Endodermal cell (in vitro differentiated cells): ENCODE measurements at regions not wholly inside any gene's neighbourhood (a gene's known extent, or its start where the extent isn't known, plus 50 kb on each side); places are given as distances from the start of the nearest gene placed in this dataset.
A peak's percentile ranks its signal among the peaks of the same experiment; 100 is the strongest.
"Not testable (repeated sequence)": the region's sequence is repeated elsewhere in the genome, so short reads cannot be mapped to it uniquely, and the experiment has no call there.

Source experiments
- DNase-seq: peaks from one replicate; pipeline ENCODE4 v3.0.0-alpha.2; 2017
- H3K27ac ChIP-seq: 2 replicates; pipeline ENCODE4 v1.5.1; 2013; ENCODE audit warnings: mild to moderate bottlenecking, low read depth, low read length, moderate library complexity
- H3K27me3 ChIP-seq: 2 replicates; pipeline ENCODE4 v1.6.1; 2013; ENCODE audit warnings: mild to moderate bottlenecking, low read length, moderate library complexity; ENCODE audit not compliant: insufficient read depth, control insufficient read depth, poor library complexity, severe bottlenecking
- H3K36me3 ChIP-seq: 2 replicates; pipeline ENCODE4 v1.7.0; 2013; ENCODE audit warnings: mild to moderate bottlenecking, low read length, moderate library complexity; ENCODE audit not compliant: control insufficient read depth, insufficient read depth
- H3K4me1 ChIP-seq: one replicate; pipeline ENCODE4 v1.7.0; 2013; ENCODE audit warnings: low read length; ENCODE audit not compliant: control insufficient read depth, insufficient read depth
- H3K4me3 ChIP-seq: 2 replicates; pipeline ENCODE4 v1.5.1; 2013; ENCODE audit warnings: mild to moderate bottlenecking, low read length, moderate library complexity
- H3K9ac ChIP-seq: 2 replicates; pipeline ENCODE4 v1.6.1; 2013; ENCODE audit warnings: mild to moderate bottlenecking, low read length, moderate library complexity; ENCODE audit not compliant: poor library complexity, severe bottlenecking; ENCODE audit errors: extremely low read depth
- H3K9me3 ChIP-seq: 2 replicates; pipeline ENCODE4 v1.6.1; 2013; ENCODE audit warnings: mild to moderate bottlenecking, low read length, moderate library complexity; ENCODE audit not compliant: control insufficient read depth
- H3K27ac Mint-ChIP-seq: 2 replicates; pipeline ENCODE4 v1.8.0; 2020; ENCODE audit warnings: mixed read lengths
- H3K27me3 Mint-ChIP-seq: 2 replicates; pipeline ENCODE4 v1.8.0; 2021; ENCODE audit warnings: mild to moderate bottlenecking, mixed read lengths; ENCODE audit not compliant: insufficient read depth
- H3K36me3 Mint-ChIP-seq: 2 replicates; pipeline ENCODE4 v1.8.0; 2020; ENCODE audit warnings: low read depth, mixed read lengths
- H3K4me1 Mint-ChIP-seq: 2 replicates; pipeline ENCODE4 v1.8.0; 2020; ENCODE audit warnings: mixed read lengths
- H3K4me3 Mint-ChIP-seq: 2 replicates; pipeline ENCODE4 v1.8.0; 2020; ENCODE audit warnings: mild to moderate bottlenecking, moderate library complexity, mixed read lengths
- H3K9me3 Mint-ChIP-seq: 2 replicates; pipeline ENCODE4 v1.8.0; 2020; ENCODE audit warnings: mild to moderate bottlenecking, mixed read lengths
- CTCF ChIP-seq: fragments of 200-600 bp; sonication (generic); conservative IDR thresholded peaks from 2 replicates; pipeline ENCODE4 v1.5.0; 2021; ENCODE audit warnings: antibody characterized with exemption, mild to moderate bottlenecking
- WGBS, 2 experiments: methylation state at CpG; one replicate each; pipeline versions ENCODE4 v1.1.5 to v1.1.7; 2013; ENCODE audit warnings: missing lambda C conversion rate in 2 of 2, mixed read lengths in 1 of 2; ENCODE audit not compliant: insufficient coverage in 1 of 2, insufficient read length in 1 of 2; 5-methylcytosine and 5-hydroxymethylcytosine counted together

- DNase-seq = no peak
- no peaks in the 10 kb centered on the region for H3K27me3 ChIP-seq
- Mint-ChIP-seq H3K9me3 (no peaks in the 10 kb centered on the region), H3K36me3 (no peaks in the 10 kb centered on the region), H3K27ac (peak overlapping the region; percentile 95), H3K27me3 (no peaks in the 10 kb centered on the region), H3K4me3 (peak overlapping the region; percentile 45), H3K4me1 (peaks cover 45% of the 10 kb centered on the region)
- WGBS, 2 experiments = 81 to 88% methylated on average over 4 to 9 of the region's 9 CpGs
- TF ChIP-seq CTCF = no peak
- peak overlapping the region; percentile 66 for H3K9ac ChIP-seq
- peaks cover 24% of the 10 kb centered on the region for H3K9me3 ChIP-seq
- H3K4me3 ChIP-seq = no peak overlapping the region
- peaks cover 16% of the 10 kb centered on the region for H3K4me1 ChIP-seq
- no peaks in the 10 kb centered on the region for H3K36me3 ChIP-seq
- H3K27ac ChIP-seq = peak overlapping the region; percentile 63
Observed at GRCh38 chr19:20276011-20276731, 109.2 kb downstream of the ZNF486 start.

- H3K9me3 Mint-ChIP-seq = no peaks in the 10 kb centered on the region
- peaks cover 16% of the 10 kb centered on the region for H3K4me1 ChIP-seq
- H3K27me3 ChIP-seq = no peaks in the 10 kb centered on the region
- no peak overlapping the region for H3K9ac ChIP-seq
- peaks cover 7% of the 10 kb centered on the region for H3K9me3 ChIP-seq
- H3K27me3 Mint-ChIP-seq = no peaks in the 10 kb centered on the region
- H3K4me3 ChIP-seq = no peak overlapping the region
- WGBS, 2 experiments = 48 to 100% methylated on average over 1 to 4 of the region's 4 CpGs
- H3K36me3 Mint-ChIP-seq = no peaks in the 10 kb centered on the region
- no peak overlapping the region for H3K27ac Mint-ChIP-seq
- no peaks in the 10 kb centered on the region for H3K36me3 ChIP-seq
- no peak for DNase-seq
- TF ChIP-seq CTCF = no peak
- no peak overlapping the region for H3K27ac ChIP-seq
- no peak overlapping the region for H3K4me3 Mint-ChIP-seq
- peaks cover 41% of the 10 kb centered on the region for H3K4me1 Mint-ChIP-seq
Observed at GRCh38 chr19:20273951-20274570, 107.0 kb downstream of the ZNF486 start.

GRCh38 chr19:20273376-20273775, 106.4 kb downstream of the ZNF486 start:
- H3K4me3 ChIP-seq = no peak overlapping the region

GRCh38 chr19:20272627-20273010, 105.6 kb downstream of the ZNF486 start:
- DNase-seq, H3K4me3 ChIP-seq, H3K9ac ChIP-seq, H3K36me3 ChIP-seq, H3K27me3 ChIP-seq, H3K4me1 ChIP-seq, H3K9me3 Mint-ChIP-seq, H3K27me3 Mint-ChIP-seq, H3K27ac Mint-ChIP-seq, H3K36me3 Mint-ChIP-seq, H3K9me3 ChIP-seq, H3K27ac ChIP-seq, H3K4me3 Mint-ChIP-seq: not testable (repeated sequence)
- peaks cover 31% of the 10 kb centered on the region for H3K4me1 Mint-ChIP-seq
- WGBS, 2 experiments = 93 to 95% methylated on average over 8 of the region's 8 CpGs

More at GRCh38 chr19:20273376-20273775, 106.4 kb downstream of the ZNF486 start:
- Mint-ChIP-seq H3K27me3 (no peaks in the 10 kb centered on the region), H3K36me3 (no peaks in the 10 kb centered on the region), H3K27ac (no peak overlapping the region), H3K9me3 (no peaks in the 10 kb centered on the region), H3K4me1 (peaks cover 36% of the 10 kb centered on the region), H3K4me3 (no peak overlapping the region)
- WGBS, 2 experiments = 94 to 97% methylated on average over 3 of the region's 3 CpGs
- no peak for TF ChIP-seq CTCF
- Histone ChIP-seq H3K27me3 (no peaks in the 10 kb centered on the region), H3K36me3 (no peaks in the 10 kb centered on the region), H3K9me3 (peaks cover 5% of the 10 kb centered on the region), H3K9ac (no peak overlapping the region), H3K27ac (no peak overlapping the region), H3K4me1 (peaks cover 15% of the 10 kb centered on the region)
- no peak for DNase-seq

- not testable (repeated sequence) for H3K27ac ChIP-seq, H3K4me3 ChIP-seq, DNase-seq, H3K27me3 Mint-ChIP-seq, H3K27ac Mint-ChIP-seq, H3K4me1 ChIP-seq, H3K9ac ChIP-seq, H3K9me3 Mint-ChIP-seq, H3K36me3 Mint-ChIP-seq, H3K27me3 ChIP-seq, H3K4me3 Mint-ChIP-seq, H3K36me3 ChIP-seq, H3K9me3 ChIP-seq
- H3K4me1 Mint-ChIP-seq = peaks cover 31% of the 10 kb centered on the region
- 86 to 93% methylated on average over 4 to 7 of the region's 7 CpGs for WGBS, 2 experiments
Observed at GRCh38 chr19:20271927-20272626, 105.1 kb downstream of the ZNF486 start.
